ENCODE measurements at regions not wholly inside any gene's neighbourhood (a gene's known extent, or its start where the extent isn't known, plus 50 kb on each side); places are given as distances from the start of the nearest gene placed in this dataset.

GRCh38 chr21:19692231-19692630, 1288.6 kb upstream of the TMPRSS15 start:
- in situ Hi-C loops (cut with MboI; ENCODE audit: low sequenced_read_pairs, unreplicated experiment) = no loop called here
- no peak for TF ChIP-seq CTCF (IDR thresholded peaks at IDR 0.05; ENCODE audit: borderline replicate concordance, control extremely low read depth, extremely low read depth, insufficient read depth, missing control alignments)
- DNase-seq (ENCODE audit: low spot score) = no peak

- no peak for TF ChIP-seq CTCF (IDR thresholded peaks at IDR 0.05; ENCODE audit: borderline replicate concordance, control extremely low read depth, extremely low read depth, insufficient read depth, missing control alignments)
- DNase-seq (ENCODE audit: low spot score) = no peak
Observed at GRCh38 chr21:19695796-19696195, 1292.2 kb upstream of the TMPRSS15 start.

GRCh38 chr21:19700476-19700875, 1296.9 kb upstream of the TMPRSS15 start:
- DNase-seq (ENCODE audit: low spot score) = no peak
- in situ Hi-C loops (cut with MboI; ENCODE audit: low sequenced_read_pairs, unreplicated experiment) = no loop called here
- no peak for TF ChIP-seq CTCF (IDR thresholded peaks at IDR 0.05; ENCODE audit: borderline replicate concordance, control extremely low read depth, extremely low read depth, insufficient read depth, missing control alignments)

More at GRCh38 chr21:19695796-19696195, 1292.2 kb upstream of the TMPRSS15 start:
- in situ Hi-C loops (cut with MboI; ENCODE audit: low sequenced_read_pairs, unreplicated experiment) = no loop called here

GRCh38 chr21:19702726-19703125, 1295.5 kb upstream of the NCAM2 start:
- no peak for DNase-seq (ENCODE audit: low spot score)
- in situ Hi-C loops (cut with MboI; ENCODE audit: low sequenced_read_pairs, unreplicated experiment) = no loop called here
- no peak for TF ChIP-seq CTCF (IDR thresholded peaks at IDR 0.05; ENCODE audit: borderline replicate concordance, control extremely low read depth, extremely low read depth, insufficient read depth, missing control alignments)

GRCh38 chr21:19704832-19705231, 1293.4 kb upstream of the NCAM2 start:
- no peak for TF ChIP-seq CTCF (IDR thresholded peaks at IDR 0.05; ENCODE audit: borderline replicate concordance, control extremely low read depth, extremely low read depth, insufficient read depth, missing control alignments)
- in situ Hi-C loops (cut with MboI; ENCODE audit: low sequenced_read_pairs, unreplicated experiment) = no loop called here
- no peak for DNase-seq (ENCODE audit: low spot score)

- no peak for TF ChIP-seq CTCF (IDR thresholded peaks at IDR 0.05; ENCODE audit: borderline replicate concordance, control extremely low read depth, extremely low read depth, insufficient read depth, missing control alignments)
- DNase-seq (ENCODE audit: low spot score) = no peak
- in situ Hi-C loops (cut with MboI; ENCODE audit: low sequenced_read_pairs, unreplicated experiment) = no loop called here
Observed at GRCh38 chr21:19712441-19712840, 1285.8 kb upstream of the NCAM2 start.

GRCh38 chr21:19713313-19713712, 1284.9 kb upstream of the NCAM2 start:
- TF ChIP-seq CTCF (IDR thresholded peaks at IDR 0.05; ENCODE audit: borderline replicate concordance, control extremely low read depth, extremely low read depth, insufficient read depth, missing control alignments) = no peak
- in situ Hi-C loops (cut with MboI; ENCODE audit: low sequenced_read_pairs, unreplicated experiment) = no loop called here
- no peak for DNase-seq (ENCODE audit: low spot score)
